ENCODE measurements at regions not wholly inside any gene's neighbourhood (a gene's known extent, or its start where the extent isn't known, plus 50 kb on each side); places are given as distances from the start of the nearest gene placed in this dataset.

DNA sequence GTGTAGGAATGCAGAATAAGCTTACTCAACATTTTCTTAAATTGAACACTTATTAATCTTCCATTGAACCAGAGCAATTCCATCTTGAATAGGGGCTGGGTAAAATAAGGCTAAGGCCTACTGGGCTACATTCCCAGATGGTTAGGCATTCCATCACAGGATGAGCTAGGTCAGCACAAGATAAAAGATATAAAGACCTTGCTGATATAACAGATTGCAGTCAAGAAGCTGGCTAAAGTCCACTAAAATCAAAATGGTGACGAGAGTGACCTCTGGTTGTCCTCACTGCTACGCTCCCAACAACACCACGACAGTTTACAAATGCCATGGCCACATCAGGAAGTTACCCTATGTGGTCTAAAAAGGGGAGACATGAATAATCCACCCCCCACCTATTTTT lies 156.1 kb downstream of the NXNL2 start:
- Histone ChIP-seq H3K9ac (ENCODE audit: low read length) (no peak overlapping the region), H3K36me3 (ENCODE audit: low read length) (no peaks in the 10 kb centered on the region), H3K9me3 (ENCODE audit: insufficient read depth, low read length) (peaks cover 7% of the 10 kb centered on the region; the same call in 1 of the 2 replicates), H3F3A (ENCODE audit: insufficient read depth) (no peaks in the 10 kb centered on the region), H4K20me1 (ENCODE audit: low read depth, low read length) (no peaks in the 10 kb centered on the region), H3K79me2 (ENCODE audit: insufficient read depth, low read length) (no peaks in the 10 kb centered on the region), H3K9me2 (replicated peaks; ENCODE audit: insufficient read depth, low read length) (no peaks in the 10 kb centered on the region), H3K27ac (ENCODE audit: low read depth, low read length) (no peak overlapping the region), H2AFZ (ENCODE audit: low read depth, low read length, severe bottlenecking) (no peak overlapping the region), H3K27me3 (ENCODE audit: low read length) (no peaks in the 10 kb centered on the region), H3K4me2 (ENCODE audit: low read depth, low read length, poor library complexity, severe bottlenecking) (no peak overlapping the region), H3K4me3 (ENCODE audit: insufficient read depth, low read length, poor library complexity, severe bottlenecking) (no peak overlapping the region)
- TF ChIP-seq, protein P1, sequence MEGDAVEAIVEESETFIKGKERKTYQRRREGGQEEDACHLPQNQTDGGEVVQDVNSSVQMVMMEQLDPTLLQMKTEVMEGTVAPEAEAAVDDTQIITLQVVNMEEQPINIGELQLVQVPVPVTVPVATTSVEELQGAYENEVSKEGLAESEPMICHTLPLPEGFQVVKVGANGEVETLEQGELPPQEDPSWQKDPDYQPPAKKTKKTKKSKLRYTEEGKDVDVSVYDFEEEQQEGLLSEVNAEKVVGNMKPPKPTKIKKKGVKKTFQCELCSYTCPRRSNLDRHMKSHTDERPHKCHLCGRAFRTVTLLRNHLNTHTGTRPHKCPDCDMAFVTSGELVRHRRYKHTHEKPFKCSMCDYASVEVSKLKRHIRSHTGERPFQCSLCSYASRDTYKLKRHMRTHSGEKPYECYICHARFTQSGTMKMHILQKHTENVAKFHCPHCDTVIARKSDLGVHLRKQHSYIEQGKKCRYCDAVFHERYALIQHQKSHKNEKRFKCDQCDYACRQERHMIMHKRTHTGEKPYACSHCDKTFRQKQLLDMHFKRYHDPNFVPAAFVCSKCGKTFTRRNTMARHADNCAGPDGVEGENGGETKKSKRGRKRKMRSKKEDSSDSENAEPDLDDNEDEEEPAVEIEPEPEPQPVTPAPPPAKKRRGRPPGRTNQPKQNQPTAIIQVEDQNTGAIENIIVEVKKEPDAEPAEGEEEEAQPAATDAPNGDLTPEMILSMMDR (IDR thresholded peaks at IDR 0.05; ENCODE audit: insufficient read depth, low read length, poor library complexity, severe bottlenecking) = no peak
- TF ChIP-seq EZH2phosphoT487 (conservative IDR thresholded peaks at IDR 0.05; ENCODE audit: low read length) = no peak

DNA sequence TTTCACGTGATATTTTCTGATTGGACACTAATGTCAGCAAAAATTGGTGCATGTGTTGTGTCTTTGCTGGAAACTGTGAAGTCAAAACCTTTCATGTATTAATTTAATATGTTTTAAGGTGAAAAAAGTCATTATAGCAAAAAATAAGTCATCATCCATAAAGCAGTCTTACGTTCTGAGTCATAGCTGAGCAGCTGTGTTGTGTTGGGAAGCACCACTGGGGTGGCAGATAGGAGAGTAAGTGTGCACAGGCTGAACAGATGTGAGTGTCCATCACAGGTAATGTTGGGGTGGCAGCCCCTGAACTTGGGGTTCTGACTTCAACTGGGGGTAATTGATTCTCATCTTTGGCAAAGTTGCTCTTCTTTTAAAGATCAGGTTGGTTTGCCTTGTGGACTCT lies 156.8 kb downstream of the NXNL2 start:
- H3K27ac ChIP-seq (ENCODE audit: low read depth, low read length) = no peak overlapping the region
- no peaks in the 10 kb centered on the region for H3K36me3 ChIP-seq (ENCODE audit: low read length)
- H3K79me2 ChIP-seq (ENCODE audit: insufficient read depth, low read length) = no peaks in the 10 kb centered on the region
- H3K4me3 ChIP-seq (ENCODE audit: insufficient read depth, low read length, poor library complexity, severe bottlenecking) = no peak overlapping the region
- H3K4me2 ChIP-seq (ENCODE audit: low read depth, low read length, poor library complexity, severe bottlenecking) = no peak overlapping the region
- TF ChIP-seq, protein P1 (IDR thresholded peaks at IDR 0.05; ENCODE audit: insufficient read depth, low read length, poor library complexity, severe bottlenecking) = no peak
- TF ChIP-seq EZH2phosphoT487 (conservative IDR thresholded peaks at IDR 0.05; ENCODE audit: low read length) = no peak
- no peaks in the 10 kb centered on the region for H3K27me3 ChIP-seq (ENCODE audit: low read length)
- H4K20me1 ChIP-seq (ENCODE audit: low read depth, low read length) = no peaks in the 10 kb centered on the region
- H3K9ac ChIP-seq (ENCODE audit: low read length) = no peak overlapping the region
- peaks cover 7% of the 10 kb centered on the region; the same call in 1 of the 2 replicates for H3K9me3 ChIP-seq (ENCODE audit: insufficient read depth, low read length)
- H3F3A ChIP-seq (ENCODE audit: insufficient read depth) = no peaks in the 10 kb centered on the region
- no peak overlapping the region for H2AFZ ChIP-seq (ENCODE audit: low read depth, low read length, severe bottlenecking)
- H3K9me2 ChIP-seq (replicated peaks; ENCODE audit: insufficient read depth, low read length) = no peaks in the 10 kb centered on the region

DNA sequence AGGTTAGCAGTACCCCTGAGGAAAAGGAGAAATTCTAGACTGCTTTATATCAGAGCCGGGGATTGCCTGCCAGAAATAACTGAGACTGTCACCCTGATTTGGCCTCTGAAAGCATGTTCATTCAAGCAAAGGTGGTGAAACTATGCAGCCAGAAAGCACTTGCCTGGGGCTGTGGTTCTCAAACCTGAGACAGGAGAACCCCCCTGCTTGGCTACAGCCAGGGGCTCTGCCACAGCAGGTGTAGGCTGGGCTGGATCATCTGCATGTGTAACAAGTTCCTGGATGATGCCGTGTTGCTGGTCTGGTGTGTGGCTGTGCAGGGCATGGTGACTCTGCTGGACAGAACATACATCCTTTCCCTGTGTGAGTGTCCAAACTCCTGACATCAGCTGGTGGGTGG lies 157.8 kb downstream of the NXNL2 start:
- Histone ChIP-seq H3K27me3 (ENCODE audit: low read length) (no peaks in the 10 kb centered on the region), H3K9me3 (ENCODE audit: insufficient read depth, low read length) (peaks cover 7% of the 10 kb centered on the region; the same call in 1 of the 2 replicates), H3K36me3 (ENCODE audit: low read length) (no peaks in the 10 kb centered on the region), H3K9ac (ENCODE audit: low read length) (no peak overlapping the region), H3K9me2 (replicated peaks; ENCODE audit: insufficient read depth, low read length) (no peaks in the 10 kb centered on the region), H3K4me2 (ENCODE audit: low read depth, low read length, poor library complexity, severe bottlenecking) (no peak overlapping the region), H3K79me2 (ENCODE audit: insufficient read depth, low read length) (no peaks in the 10 kb centered on the region), H3F3A (ENCODE audit: insufficient read depth) (no peaks in the 10 kb centered on the region), H4K20me1 (ENCODE audit: low read depth, low read length) (no peaks in the 10 kb centered on the region), H2AFZ (ENCODE audit: low read depth, low read length, severe bottlenecking) (no peak overlapping the region), H3K27ac (ENCODE audit: low read depth, low read length) (no peak overlapping the region), H3K4me3 (ENCODE audit: insufficient read depth, low read length, poor library complexity, severe bottlenecking) (no peak overlapping the region)
- TF ChIP-seq, protein P1 (IDR thresholded peaks at IDR 0.05; ENCODE audit: insufficient read depth, low read length, poor library complexity, severe bottlenecking) = no peak
- no peak for TF ChIP-seq EZH2phosphoT487 (conservative IDR thresholded peaks at IDR 0.05; ENCODE audit: low read length)

Data from SU-DHL-6 (cell line).